Urinary bladder (tissue), 3 donors: ENCODE measurements at regions not wholly inside any gene's neighbourhood (a gene's known extent, or its start where the extent isn't known, plus 50 kb on each side); places are given as distances from the start of the nearest gene placed in this dataset.

Source experiments
- DNase-seq: peaks from one replicate; pipeline ENCODE4 v3.0.0-alpha.2; 2015; ENCODE audit errors: extremely low spot score
- H3K27ac ChIP-seq: one replicate; pipeline ENCODE4 v1.5.1; 2013; ENCODE audit warnings: low read depth, mild to moderate bottlenecking, moderate library complexity
- H3K36me3 ChIP-seq: one replicate; pipeline ENCODE4 v1.6.1; 2013; ENCODE audit warnings: mild to moderate bottlenecking, moderate library complexity; ENCODE audit not compliant: insufficient read depth
- H3K4me1 ChIP-seq: one replicate; pipeline ENCODE4 v1.6.1; 2013; ENCODE audit warnings: mild to moderate bottlenecking, moderate library complexity; ENCODE audit not compliant: insufficient read depth
- H3K4me3 ChIP-seq: one replicate; pipeline ENCODE4 v1.5.1; 2013; ENCODE audit warnings: low read depth, low read length
- whole genome bisulfite sequencing: extraction: QIAGEN DNeasy Blood & Tissue Kit; methylation state at CpG from one replicate; pipeline ENCODE4 v1.1.7; 2013; 5-methylcytosine and 5-hydroxymethylcytosine counted together
- donor health status: healthy with polysubstance abuse.
- donor health status: healthy.

DNA sequence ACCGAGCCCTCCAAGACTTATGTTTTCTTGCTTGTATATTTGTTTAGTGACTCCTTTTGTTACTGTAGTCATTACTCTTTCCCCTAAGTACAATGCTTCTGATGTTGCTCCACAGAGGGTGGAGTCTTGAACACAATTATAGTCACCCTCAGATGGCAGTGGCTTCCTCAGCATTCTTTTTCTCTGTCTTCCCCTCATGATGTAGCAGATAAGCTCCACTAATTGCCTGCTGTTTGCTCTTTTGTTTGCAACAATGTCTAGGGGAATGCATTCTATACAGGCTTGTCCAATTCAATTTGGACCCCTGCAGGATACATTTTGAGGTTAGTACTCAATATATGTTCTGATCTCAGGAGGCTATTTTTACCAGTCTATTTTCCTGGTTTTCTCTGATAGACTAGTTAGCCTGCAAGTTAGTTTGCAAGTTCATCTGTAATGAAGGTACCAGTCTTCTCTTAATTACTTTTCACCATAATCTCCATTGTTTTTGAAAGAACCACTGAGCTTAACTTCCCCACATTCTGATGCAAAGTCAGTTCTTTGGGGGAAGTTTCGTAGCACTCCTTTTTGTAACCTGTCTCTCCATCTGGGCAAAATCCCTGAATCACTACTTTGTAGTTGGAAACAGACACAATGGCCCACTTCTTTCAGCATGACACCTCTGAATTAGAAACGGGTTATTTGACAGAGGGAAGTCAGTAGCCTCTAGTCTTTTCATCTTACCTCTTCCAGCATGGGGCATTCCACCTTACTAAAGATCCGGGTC lies 1509.2 kb downstream of the CDH11 start:
- Histone ChIP-seq H3K27ac (no peak overlapping the region), H3K36me3 (no peaks in the 10 kb centered on the region), H3K4me1 (peaks cover 2% of the 10 kb centered on the region), H3K4me3 (no peak overlapping the region)
- 88% methylated on average over 4 of the region's 4 CpGs for WGBS
- DNase-seq: no peak

DNA sequence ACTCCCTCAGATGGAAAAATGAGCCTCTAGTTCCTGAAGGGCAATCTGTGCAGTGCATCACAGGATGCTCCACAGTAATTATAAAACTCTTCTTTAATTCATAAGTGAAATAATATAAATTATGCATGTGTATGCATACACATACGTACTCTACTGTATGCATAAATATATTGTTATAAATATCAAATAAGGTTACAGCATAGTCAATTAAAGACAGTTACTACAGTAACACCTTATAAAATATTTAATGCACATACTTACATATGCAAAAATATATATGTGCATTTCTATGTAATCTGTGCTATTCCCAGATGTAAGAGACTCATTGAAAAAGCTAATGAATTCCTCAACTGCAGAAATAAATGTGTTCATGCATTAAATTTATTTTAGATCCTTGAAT lies 1515.1 kb downstream of the CDH11 start:
- Histone ChIP-seq H3K27ac (no peak overlapping the region), H3K36me3 (no peaks in the 10 kb centered on the region), H3K4me3 (no peak overlapping the region), H3K4me1 (no peaks in the 10 kb centered on the region)
- 88% methylated on average over 1 of the region's 1 CpG for WGBS
- no peak for DNase-seq

DNA sequence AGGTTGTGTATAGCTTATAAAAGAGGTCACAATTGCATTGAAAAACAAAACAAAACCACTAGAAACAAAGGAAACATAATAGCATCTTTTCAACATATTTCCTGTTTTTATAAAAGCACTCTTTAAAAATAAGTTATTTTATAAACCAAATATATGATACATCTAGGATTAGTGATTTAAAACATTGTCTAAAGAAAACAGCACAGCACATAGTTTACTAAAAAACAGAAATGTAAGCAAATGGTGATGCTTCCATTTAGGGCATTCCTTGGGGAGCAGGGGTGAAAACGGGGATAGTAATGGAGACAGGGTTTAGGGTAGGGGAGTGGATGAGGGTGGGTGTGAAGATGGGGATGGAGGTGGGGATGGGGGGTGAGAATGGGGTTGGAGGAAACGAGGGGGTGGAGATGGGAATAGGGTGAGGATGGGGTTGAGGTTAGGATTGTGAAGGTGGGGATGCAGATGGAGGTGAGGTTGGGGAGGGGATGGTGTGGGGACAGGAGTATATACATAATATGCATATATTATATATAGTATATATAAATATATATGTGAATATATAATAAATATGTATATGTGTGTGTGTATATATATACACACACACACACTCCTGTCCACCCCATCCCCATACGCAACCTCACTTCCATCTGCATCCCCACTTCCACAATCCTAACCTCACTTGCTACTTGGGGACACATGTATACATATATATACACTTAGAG lies 1519.5 kb downstream of the CDH11 start:
- no peak overlapping the region for H3K4me3 ChIP-seq
- DNase-seq: no peak
- no peak overlapping the region for H3K27ac ChIP-seq
- 65% methylated on average over 3 of the region's 3 CpGs for WGBS
- no peaks in the 10 kb centered on the region for H3K4me1 ChIP-seq
- H3K36me3 ChIP-seq: no peaks in the 10 kb centered on the region

DNA sequence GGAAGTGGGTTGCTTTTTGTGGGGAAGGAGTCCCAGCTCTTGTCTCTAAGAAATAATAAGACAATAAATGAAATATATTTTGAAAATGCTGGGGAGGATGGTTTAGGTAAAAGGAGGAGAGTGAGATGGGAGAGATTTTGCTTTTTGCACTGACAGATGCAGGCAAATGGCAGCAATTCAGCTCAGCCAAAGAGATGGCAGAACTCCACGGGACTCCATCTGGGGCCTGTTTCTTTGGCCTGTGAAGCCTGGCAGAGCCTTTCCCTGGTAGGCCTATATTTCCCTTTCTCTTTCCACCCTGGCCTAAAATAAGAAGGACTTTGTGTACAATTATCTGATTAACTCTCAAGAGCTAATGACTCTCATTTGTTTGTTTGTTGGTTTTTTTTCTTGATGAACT lies 1525.1 kb downstream of the CDH11 start:
- Histone ChIP-seq H3K36me3 (no peaks in the 10 kb centered on the region), H3K27ac (no peak overlapping the region), H3K4me1 (no peaks in the 10 kb centered on the region), H3K4me3 (no peak overlapping the region)
- WGBS: 55% methylated on average over 1 of the region's 1 CpG
- no peak for DNase-seq

DNA sequence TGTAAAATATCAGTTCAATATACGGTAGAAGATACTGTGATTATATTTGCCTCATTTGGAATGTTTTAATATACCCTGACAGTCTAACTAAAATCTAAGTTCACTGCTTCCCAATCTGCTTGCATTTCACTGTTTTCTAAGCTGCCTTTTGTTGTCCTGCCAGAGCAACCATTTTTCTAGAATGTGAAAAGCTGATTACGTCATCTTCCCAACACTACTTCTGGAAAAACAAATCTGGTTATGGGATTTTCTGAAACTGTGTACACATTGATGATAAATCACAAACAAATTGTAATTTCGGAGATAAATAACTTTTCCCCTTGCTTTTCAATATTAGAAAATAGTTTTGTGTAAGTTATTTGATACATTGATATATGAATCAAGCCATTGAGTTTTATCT lies 1529.0 kb downstream of the CDH11 start:
- H3K4me3 ChIP-seq: no peak overlapping the region
- H3K27ac ChIP-seq: no peak overlapping the region
- no peaks in the 10 kb centered on the region for H3K36me3 ChIP-seq
- no peaks in the 10 kb centered on the region for H3K4me1 ChIP-seq
- 79% methylated on average over 3 of the region's 3 CpGs for WGBS
- DNase-seq: no peak

DNA sequence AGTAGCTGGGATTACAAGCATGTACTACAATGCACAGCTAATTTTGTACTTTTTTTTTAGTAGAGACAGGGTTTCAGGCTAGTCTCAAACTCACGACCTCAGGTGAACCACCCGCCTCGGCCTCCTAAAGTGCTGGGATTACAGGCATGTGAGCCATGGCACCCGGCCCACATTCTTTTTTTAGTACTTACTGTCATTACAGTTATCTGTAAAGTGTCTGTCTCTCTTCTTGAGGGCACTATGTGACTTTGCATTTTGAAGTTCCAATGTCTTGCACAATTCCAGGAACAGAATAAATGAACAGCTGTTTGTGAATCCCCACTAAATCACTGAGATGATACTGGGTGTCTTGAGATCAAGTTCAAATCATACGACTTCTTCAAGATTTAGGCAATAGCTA lies 1540.3 kb downstream of the CDH11 start:
- no peak overlapping the region for H3K27ac ChIP-seq
- no peak overlapping the region for H3K4me3 ChIP-seq
- no peak for DNase-seq
- no peaks in the 10 kb centered on the region for H3K36me3 ChIP-seq
- H3K4me1 ChIP-seq: no peaks in the 10 kb centered on the region
- WGBS: 51% methylated on average over 5 of the region's 5 CpGs

DNA sequence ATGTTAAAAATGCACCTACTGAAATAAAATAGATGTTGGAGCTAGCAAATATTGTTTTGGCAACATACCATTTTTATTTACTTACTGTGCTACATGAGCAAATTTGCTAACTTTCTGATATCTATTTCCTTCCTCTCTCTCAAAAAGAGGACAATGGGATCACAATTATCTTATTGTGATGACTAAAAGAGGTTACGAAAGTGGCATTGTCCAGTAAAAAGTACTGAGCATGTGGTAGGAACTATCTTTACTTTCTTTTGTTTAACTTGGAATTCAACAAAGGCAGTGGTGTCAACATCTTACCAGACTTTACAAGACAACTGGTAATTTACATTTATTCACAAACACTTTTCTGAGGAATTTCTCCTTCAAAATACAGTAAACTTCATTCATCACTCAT lies 1542.6 kb upstream of the CDH8 start:
- no peak for DNase-seq
- Histone ChIP-seq H3K27ac (no peak overlapping the region), H3K4me1 (no peaks in the 10 kb centered on the region), H3K4me3 (no peak overlapping the region), H3K36me3 (no peaks in the 10 kb centered on the region)
- WGBS: 86% methylated on average over 1 of the region's 1 CpG

DNA sequence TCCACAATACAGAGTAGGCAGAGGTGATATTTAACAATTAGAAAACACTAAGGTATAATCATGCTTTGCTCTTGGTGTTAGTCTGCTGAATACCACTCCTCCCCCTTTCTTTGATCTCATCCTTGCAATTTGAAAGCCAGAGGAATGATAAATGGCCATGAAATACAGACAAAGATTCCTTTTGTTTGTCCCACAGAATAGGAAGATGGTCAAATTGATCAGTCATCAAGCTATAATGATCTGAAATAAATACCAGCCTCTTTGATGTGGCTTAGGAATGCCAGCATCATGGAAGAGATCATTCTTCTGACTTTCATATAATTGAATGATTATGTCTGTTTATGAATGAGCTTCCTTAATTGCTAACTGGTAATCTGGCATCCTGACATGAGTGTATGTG lies 1541.7 kb upstream of the CDH8 start:
- Histone ChIP-seq H3K36me3 (no peaks in the 10 kb centered on the region), H3K4me1 (no peaks in the 10 kb centered on the region), H3K27ac (no peak overlapping the region), H3K4me3 (no peak overlapping the region)
- no peak for DNase-seq

DNA sequence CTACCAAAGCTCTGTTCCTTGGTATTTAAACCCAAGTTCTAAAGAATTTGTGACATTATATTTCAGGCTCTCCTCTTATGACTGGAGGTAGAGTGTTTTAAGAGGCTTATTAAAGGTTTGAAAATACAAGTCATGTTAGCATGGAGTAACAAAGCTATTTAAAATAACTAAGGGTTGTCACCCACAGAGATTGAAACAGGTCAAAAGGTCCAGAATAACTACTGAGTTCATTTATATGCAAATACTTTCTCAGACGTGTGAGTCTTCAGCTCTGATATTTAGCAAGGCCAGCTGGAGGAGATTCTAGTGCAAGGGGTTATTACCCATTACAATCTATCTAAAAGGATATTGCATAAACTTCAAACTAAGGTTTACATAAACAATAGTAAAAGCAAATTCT lies 1538.8 kb upstream of the CDH8 start:
- no peak for DNase-seq
- 36% methylated on average over 1 of the region's 1 CpG for WGBS
- Histone ChIP-seq H3K36me3 (no peaks in the 10 kb centered on the region), H3K27ac (no peak overlapping the region), H3K4me1 (no peaks in the 10 kb centered on the region), H3K4me3 (no peak overlapping the region)

DNA sequence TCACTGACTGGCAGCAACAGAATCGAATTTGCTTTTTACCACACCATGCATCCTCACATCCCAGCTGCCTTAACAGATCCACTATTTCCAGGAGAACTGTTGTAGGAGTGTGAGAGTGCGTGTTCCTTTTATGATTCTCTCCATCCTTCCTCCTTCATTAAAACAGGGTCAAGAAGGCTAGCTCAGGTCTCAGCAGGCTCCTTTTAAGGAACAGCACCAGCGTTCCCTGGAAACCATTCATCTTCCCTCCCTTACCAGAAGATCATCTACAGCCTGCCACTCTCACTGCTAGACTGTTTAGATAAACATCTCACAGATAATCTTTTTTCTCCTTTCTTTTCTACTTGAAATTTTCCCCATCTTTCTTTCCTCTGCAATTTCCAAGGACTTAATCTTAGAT lies 1531.9 kb upstream of the CDH8 start:
- H3K27ac ChIP-seq: no peak overlapping the region
- WGBS: 43% methylated on average over 3 of the region's 3 CpGs
- no peaks in the 10 kb centered on the region for H3K36me3 ChIP-seq
- no peak for DNase-seq
- no peak overlapping the region for H3K4me3 ChIP-seq
- H3K4me1 ChIP-seq: no peaks in the 10 kb centered on the region

DNA sequence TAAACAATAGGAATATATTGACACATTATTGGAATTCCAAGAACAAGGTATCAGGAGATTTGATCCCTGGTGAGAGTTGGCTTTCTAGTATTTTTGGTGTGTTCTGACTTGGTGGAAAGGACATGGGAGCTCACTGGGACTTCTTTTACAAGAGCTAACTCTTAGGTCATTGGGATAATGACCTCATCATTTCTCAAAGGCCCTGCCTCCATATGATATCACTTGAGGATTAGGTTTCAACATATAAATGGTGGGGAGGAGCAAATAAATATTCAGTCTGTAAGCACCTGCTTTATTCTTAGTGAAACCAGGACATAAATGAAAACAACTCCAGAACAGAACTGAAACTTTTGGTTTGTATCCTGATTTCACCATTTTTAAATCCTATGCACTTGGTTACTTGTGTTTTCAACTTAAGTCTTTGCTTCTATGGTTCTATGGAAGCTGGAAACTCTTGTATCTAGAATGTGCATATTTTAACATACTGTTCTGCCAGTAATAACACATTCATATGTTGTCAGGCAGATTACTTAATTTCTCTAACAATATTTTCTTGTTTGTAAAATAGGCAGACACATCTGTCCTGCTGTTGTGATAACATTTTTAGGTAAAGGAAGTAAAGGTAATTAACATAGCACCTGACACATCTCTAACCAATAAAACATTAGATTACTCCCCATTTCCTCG lies 1527.7 kb upstream of the CDH8 start:
- 81% methylated on average over 1 of the region's 1 CpG for whole genome bisulfite sequencing
- H3K4me3 ChIP-seq: no peak overlapping the region

DNA sequence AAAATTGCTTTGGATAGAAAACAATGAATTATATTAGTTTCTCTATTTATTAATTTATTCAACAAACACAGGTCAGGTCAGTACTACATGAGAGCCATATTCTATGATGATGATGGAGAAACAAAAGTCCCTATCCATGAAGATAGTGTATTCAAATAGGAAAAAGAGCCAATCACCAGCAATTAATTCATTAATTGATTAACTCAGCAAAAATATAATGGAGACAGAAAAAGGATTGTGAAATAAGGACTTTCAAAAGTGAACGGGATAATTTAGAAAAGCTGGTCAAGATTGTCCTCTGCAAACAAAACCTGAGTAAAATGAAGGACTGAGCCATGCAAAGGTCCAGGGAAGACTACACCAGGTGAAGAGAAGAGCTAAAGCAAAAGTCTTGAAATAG lies 1517.7 kb upstream of the CDH8 start:
- WGBS: 98% methylated on average over 1 of the region's 1 CpG
- Histone ChIP-seq H3K36me3 (no peaks in the 10 kb centered on the region), H3K4me3 (no peak overlapping the region), H3K4me1 (no peaks in the 10 kb centered on the region), H3K27ac (no peak overlapping the region)
- no peak for DNase-seq

More for the DNA sequence above, 1527.7 kb upstream of the CDH8 start:
- Histone ChIP-seq H3K4me1 (no peaks in the 10 kb centered on the region), H3K27ac (no peak overlapping the region), H3K36me3 (no peaks in the 10 kb centered on the region)
- DNase-seq: no peak

DNA sequence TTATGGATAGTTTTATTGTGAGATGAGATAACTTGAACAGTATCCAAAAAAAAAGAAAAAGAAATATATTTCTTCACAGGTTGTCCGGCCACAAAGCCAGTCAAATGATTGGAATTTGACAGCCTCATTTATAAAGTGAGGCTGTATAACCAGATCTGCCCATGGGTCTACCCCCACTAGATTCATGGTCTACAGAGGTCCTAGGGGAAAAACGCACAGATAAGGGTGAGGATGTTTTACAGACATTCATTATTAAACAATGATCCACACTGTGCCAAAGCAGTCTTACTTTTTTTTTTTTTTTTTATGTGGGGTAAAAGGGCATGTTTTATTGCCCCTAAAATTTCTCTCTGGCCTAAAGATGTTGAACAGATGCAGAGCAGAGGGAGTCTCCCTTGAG lies 1503.0 kb upstream of the CDH8 start:
- no peak for DNase-seq
- no peak overlapping the region for H3K4me3 ChIP-seq
- 70% methylated on average over 2 of the region's 2 CpGs for WGBS
- no peaks in the 10 kb centered on the region for H3K4me1 ChIP-seq
- H3K36me3 ChIP-seq: no peaks in the 10 kb centered on the region
- H3K27ac ChIP-seq: no peak overlapping the region

DNA sequence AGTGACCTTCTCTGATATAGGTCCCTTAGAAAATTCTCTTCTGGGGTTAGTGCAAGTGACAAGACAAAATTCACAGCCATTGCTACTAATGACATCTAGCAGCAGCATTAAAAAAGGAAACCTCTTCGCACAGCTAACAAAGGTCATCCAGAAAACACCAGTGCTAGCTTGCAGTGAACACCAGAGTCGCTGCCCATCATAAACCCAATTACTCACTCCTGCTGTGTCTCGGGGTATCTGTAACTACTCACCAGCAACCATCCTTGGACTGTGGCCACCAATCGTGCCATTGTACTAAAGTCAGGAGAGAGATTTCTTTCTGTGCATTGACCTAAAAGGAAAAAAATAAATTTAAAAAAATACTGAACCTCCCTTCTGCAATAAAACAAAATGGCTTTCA lies 1494.7 kb upstream of the CDH8 start:
- no peak for DNase-seq
- Histone ChIP-seq H3K4me1 (no peaks in the 10 kb centered on the region), H3K36me3 (no peaks in the 10 kb centered on the region), H3K4me3 (no peak overlapping the region), H3K27ac (no peak overlapping the region)
- WGBS: 57% methylated on average over 4 of the region's 4 CpGs
